GM23338 (cell line): ENCODE measurements at regions not wholly inside any gene's neighbourhood (a gene's known extent, or its start where the extent isn't known, plus 50 kb on each side); places are given as distances from the start of the nearest gene placed in this dataset.

ENCODE experiments used
- ATAC-seq: fragments of 200-7000 bp; cut with Tn5 transposase; 3 replicates; pipeline ENCODE4 v1.9.1; 2020
- DNase-seq: peaks from one replicate; pipeline ENCODE4 v3.0.0-alpha.2; 2015; ENCODE audit warnings: low spot score
- H2AFZ ChIP-seq: fragments of 200-600 bp; sonication (generic); 2 replicates; pipeline ENCODE4 v1.8.0; 2016; ENCODE audit warnings: antibody characterized with exemption, mild to moderate bottlenecking, moderate library complexity
- H3F3A ChIP-seq: fragments of 200-600 bp; sonication (generic); replicated peaks from 2 replicates; pipeline ENCODE4 v1.8.0; 2017; ENCODE audit warnings: antibody characterized with exemption, mixed run types, low read depth
- H3K27ac ChIP-seq: fragments of 200-600 bp; sonication (generic); 2 replicates; pipeline ENCODE4 v1.6.1; 2016; ENCODE audit warnings: low read depth
- H3K27me3 ChIP-seq: fragments of 200-600 bp; sonication (generic); 2 replicates; pipeline ENCODE4 v1.8.0; 2016; ENCODE audit warnings: mild to moderate bottlenecking, mixed run types, moderate library complexity; ENCODE audit not compliant: insufficient read depth
- H3K36me3 ChIP-seq: fragments of 200-600 bp; sonication (generic); 2 replicates; pipeline ENCODE4 v1.8.0; 2016; ENCODE audit warnings: mild to moderate bottlenecking; ENCODE audit not compliant: insufficient read depth
- H3K4me1 ChIP-seq: fragments of 200-600 bp; sonication (generic); 2 replicates; pipeline ENCODE4 v1.8.0; 2016; ENCODE audit warnings: mild to moderate bottlenecking, moderate library complexity; ENCODE audit not compliant: insufficient read depth
- H3K4me2 ChIP-seq: fragments of 200-600 bp; sonication (generic); 2 replicates; pipeline ENCODE4 v1.7.1; 2017; ENCODE audit warnings: mixed run types
- H3K4me3 ChIP-seq: fragments of 200-600 bp; sonication (generic); 2 replicates; pipeline ENCODE4 v1.6.1; 2016; ENCODE audit warnings: mixed run types
- H3K79me2 ChIP-seq: fragments of 200-600 bp; sonication (generic); replicated peaks from 2 replicates; pipeline ENCODE4 v1.8.0; 2017; ENCODE audit warnings: mild to moderate bottlenecking; ENCODE audit not compliant: insufficient read depth
- H3K9me2 ChIP-seq: fragments of 200-600 bp; sonication (generic); 2 replicates; pipeline ENCODE4 v1.8.0; 2017; ENCODE audit not compliant: insufficient read depth
- H4K20me1 ChIP-seq: fragments of 200-600 bp; sonication (generic); replicated peaks from 2 replicates; pipeline ENCODE4 v1.8.0; 2017; ENCODE audit warnings: mild to moderate bottlenecking; ENCODE audit not compliant: insufficient read depth
- H3K27ac Mint-ChIP-seq: 2 replicates; pipeline ENCODE4 v1.8.0; 2020; ENCODE audit warnings: inconsistent platforms, mild to moderate bottlenecking, moderate library complexity, mixed read lengths
- H3K27me3 Mint-ChIP-seq: 3 replicates; pipeline ENCODE4 v1.8.0; 2022; ENCODE audit warnings: low read depth, mild to moderate bottlenecking, moderate library complexity, mixed read lengths, inconsistent platforms; ENCODE audit not compliant: insufficient read depth, poor library complexity
- H3K36me3 Mint-ChIP-seq: 3 replicates; pipeline ENCODE4 v1.8.0; 2021; ENCODE audit warnings: low read depth, mild to moderate bottlenecking, inconsistent platforms, moderate library complexity, mixed read lengths
- H3K4me1 Mint-ChIP-seq: 3 replicates; pipeline ENCODE4 v1.8.0; 2020; ENCODE audit warnings: mild to moderate bottlenecking, inconsistent platforms, mixed read lengths
- H3K4me3 Mint-ChIP-seq: 3 replicates; pipeline ENCODE4 v1.8.0; 2021; ENCODE audit warnings: moderate library complexity, mild to moderate bottlenecking, inconsistent platforms, mixed read lengths
- H3K9me3 Mint-ChIP-seq: 3 replicates; pipeline ENCODE4 v1.8.0; 2020; ENCODE audit warnings: moderate library complexity, mild to moderate bottlenecking, inconsistent platforms, mixed read lengths
- CREB1 ChIP-seq: fragments of 250-450 bp; sonication (Bioruptor Pico); IDR thresholded peaks from 2 replicates; pipeline ENCODE4 v1.5.0; 2020; ENCODE audit warnings: low read depth, mild to moderate bottlenecking, moderate library complexity
- CTCF ChIP-seq, 2 experiments: fragments of 200-600 bp in 1 of 2; sonication (generic) in 1 of 2; conservative IDR thresholded peaks; 2 replicates each; pipeline versions ENCODE4 v1.5.1 to v1.6.1; 2016 to 2017; ENCODE audit warnings: antibody characterized with exemption in 2 of 2, low read depth in 2 of 2, mild to moderate bottlenecking in 2 of 2, moderate library complexity in 1 of 2
- ETS1 ChIP-seq: IDR thresholded peaks from 2 replicates; pipeline ENCODE4 v1.6.1; 2016; ENCODE audit warnings: antibody characterized with exemption
- EZH2 ChIP-seq: fragments of 200-600 bp; sonication (generic); IDR thresholded peaks from one replicate; pipeline ENCODE4 v1.8.0; 2017; ENCODE audit warnings: antibody characterized with exemption, mild to moderate bottlenecking, low read depth; ENCODE audit not compliant: unreplicated experiment
- EZH2phosphoT487 ChIP-seq: fragments of 200-600 bp; sonication (generic); IDR thresholded peaks from one replicate; pipeline ENCODE4 v1.8.1; 2018; ENCODE audit warnings: antibody characterized with exemption; ENCODE audit not compliant: unreplicated experiment
- JUNB ChIP-seq: IDR thresholded peaks from one replicate; pipeline ENCODE4 v1.6.1; 2016; ENCODE audit warnings: antibody characterized with exemption; ENCODE audit not compliant: unreplicated experiment
- POLR2AphosphoS5 ChIP-seq: IDR thresholded peaks from 2 replicates; pipeline ENCODE4 v1.6.1; 2016; ENCODE audit warnings: antibody characterized with exemption, low read depth
- REST ChIP-seq: IDR thresholded peaks from one replicate; pipeline ENCODE4 v1.6.1; 2018; ENCODE audit warnings: antibody characterized with exemption; ENCODE audit not compliant: unreplicated experiment
- STAT1 ChIP-seq: IDR thresholded peaks from one replicate; pipeline ENCODE4 v1.6.1; 2016; ENCODE audit warnings: antibody characterized with exemption; ENCODE audit not compliant: unreplicated experiment
- ZNF114 ChIP-seq: fragments of 250-450 bp; sonication (Bioruptor Pico); IDR thresholded peaks from 2 replicates; pipeline ENCODE4 v1.5.0; 2020; ENCODE audit warnings: mild to moderate bottlenecking, moderate library complexity
- ZNF331 ChIP-seq: fragments of 250-450 bp; sonication (Bioruptor Pico); IDR thresholded peaks from 2 replicates; pipeline ENCODE4 v1.5.0; 2020; ENCODE audit warnings: low read depth, mild to moderate bottlenecking, moderate library complexity

- Histone ChIP-seq H3F3A (no peaks in the 10 kb centered on the region), H2AFZ (no peak overlapping the region), H3K27ac (no peak overlapping the region), H3K9me2 (no peaks in the 10 kb centered on the region), H3K79me2 (no peaks in the 10 kb centered on the region), H4K20me1 (no peaks in the 10 kb centered on the region), H3K4me1 (peaks cover 5% of the 10 kb centered on the region; the same call in 1 of the 2 replicates), H3K27me3 (no peaks in the 10 kb centered on the region), H3K4me2 (no peak overlapping the region), H3K4me3 (no peak overlapping the region), H3K36me3 (no peaks in the 10 kb centered on the region)
- TF ChIP-seq CTCF (conservative IDR thresholded peaks at IDR 0.05; ENCODE audit: low read depth in 2 of 2) (no peak), ETS1 (no peak), EZH2 (no peak), REST (no peak), EZH2phosphoT487 (no peak)
- peaks cover 3% of the 10 kb centered on the region for H3K27me3 Mint-ChIP-seq
- H3K36me3 Mint-ChIP-seq = no peaks in the 10 kb centered on the region
- no peaks in the 10 kb centered on the region for H3K9me3 Mint-ChIP-seq
- peaks cover 18% of the 10 kb centered on the region for H3K4me1 Mint-ChIP-seq
- ATAC-seq (no peak), DNase-seq (no peak)
- H3K27ac Mint-ChIP-seq = no peak overlapping the region
- no peak overlapping the region for H3K4me3 Mint-ChIP-seq
Measured at GRCh38 chrX:7435822-7436221, 287.9 kb upstream of the PUDP start.

GRCh38 chrX:7432901-7433300, 284.9 kb upstream of the PUDP start:
- H2AFZ ChIP-seq = no peak overlapping the region

More at GRCh38 chrX:7432901-7433300, 284.9 kb upstream of the PUDP start:
- H4K20me1 ChIP-seq = no peaks in the 10 kb centered on the region
- H3K36me3 ChIP-seq = no peaks in the 10 kb centered on the region
- H3K9me3 Mint-ChIP-seq = no peaks in the 10 kb centered on the region; the same call in 2 of the 3 replicates
- TF ChIP-seq POLR2AphosphoS5 (no peak), JUNB (no peak), CREB1 (CRISPR knock-in tag) (no peak), ETS1 (no peak), ZNF114 (CRISPR knock-in tag) (no peak), STAT1 (no peak), ZNF331 (CRISPR knock-in tag) (no peak), EZH2 (no peak)
- H3K27ac ChIP-seq = no peak overlapping the region
- no peak overlapping the region for H3K4me3 ChIP-seq
- H3K4me2 ChIP-seq = no peak overlapping the region
- peaks cover 10% of the 10 kb centered on the region for H3K4me1 Mint-ChIP-seq
- no peaks in the 10 kb centered on the region for H3K9me2 ChIP-seq
- H3K4me1 ChIP-seq = no peaks in the 10 kb centered on the region
- H3K27ac Mint-ChIP-seq = no peak overlapping the region
- no peak for ATAC-seq
- no peak for DNase-seq
- H3K27me3 Mint-ChIP-seq = peaks cover 1% of the 10 kb centered on the region
- H3K36me3 Mint-ChIP-seq = no peaks in the 10 kb centered on the region
- H3K27me3 ChIP-seq = no peaks in the 10 kb centered on the region
- H3K4me3 Mint-ChIP-seq = no peak overlapping the region
- H3F3A ChIP-seq = no peaks in the 10 kb centered on the region
- no peaks in the 10 kb centered on the region for H3K79me2 ChIP-seq
